ENCODE measurements at regions not wholly inside any gene's neighbourhood (a gene's known extent, or its start where the extent isn't known, plus 50 kb on each side); places are given as distances from the start of the nearest gene placed in this dataset.

GRCh38 chr16:86948046-86948445 is 369.1 kb downstream of the C16orf95 start:
- no peaks in the 10 kb centered on the region for H3K9me2 ChIP-seq (replicated peaks; ENCODE audit: insufficient read depth, low read length)
- TF ChIP-seq EZH2 (optimal IDR thresholded peaks at IDR 0.05; ENCODE audit: low read depth, low read length) (no peak), CTCF (IDR thresholded peaks at IDR 0.05; ENCODE audit: low read length) (no peak), EZH2phosphoT487 (IDR thresholded peaks at IDR 0.05; ENCODE audit: low read length) (no peak)
- no peaks in the 10 kb centered on the region for H4K20me1 ChIP-seq (ENCODE audit: insufficient read depth, low read length)
- no peaks in the 10 kb centered on the region for H3K4me1 ChIP-seq (ENCODE audit: low read length)
- H3K9me3 ChIP-seq (replicated peaks; ENCODE audit: insufficient read depth, low read length): no peaks in the 10 kb centered on the region
- DNase-seq: no peak
- peaks cover 22% of the 10 kb centered on the region for H3K27me3 ChIP-seq (replicated peaks; ENCODE audit: insufficient read depth, low read length)
- H3K9ac ChIP-seq (ENCODE audit: low read length): no peak overlapping the region
- no peak overlapping the region for H3K4me2 ChIP-seq (ENCODE audit: low read depth, low read length)
- H3F3A ChIP-seq (ENCODE audit: insufficient read depth, low read length): no peaks in the 10 kb centered on the region
- H3K79me2 ChIP-seq (ENCODE audit: low read length): no peaks in the 10 kb centered on the region
- no peaks in the 10 kb centered on the region for H3K36me3 ChIP-seq (replicated peaks; ENCODE audit: insufficient read depth, low read length)
- no peak overlapping the region for H2AFZ ChIP-seq (ENCODE audit: low read length)
- H3K4me3 ChIP-seq (ENCODE audit: low read length): no peak overlapping the region
- H3K27ac ChIP-seq (ENCODE audit: low read length): no peak overlapping the region

- Histone ChIP-seq H3K27ac (ENCODE audit: low read length) (no peak overlapping the region), H3K27me3 (replicated peaks; ENCODE audit: insufficient read depth, low read length) (peaks cover 22% of the 10 kb centered on the region), H3K36me3 (replicated peaks; ENCODE audit: insufficient read depth, low read length) (no peaks in the 10 kb centered on the region), H4K20me1 (ENCODE audit: insufficient read depth, low read length) (no peaks in the 10 kb centered on the region), H3K9me2 (replicated peaks; ENCODE audit: insufficient read depth, low read length) (no peaks in the 10 kb centered on the region), H3K4me1 (ENCODE audit: low read length) (no peaks in the 10 kb centered on the region), H2AFZ (ENCODE audit: low read length) (no peak overlapping the region), H3F3A (ENCODE audit: insufficient read depth, low read length) (no peaks in the 10 kb centered on the region), H3K9ac (ENCODE audit: low read length) (no peak overlapping the region), H3K4me3 (ENCODE audit: low read length) (no peak overlapping the region), H3K4me2 (ENCODE audit: low read depth, low read length) (no peak overlapping the region), H3K9me3 (replicated peaks; ENCODE audit: insufficient read depth, low read length) (no peaks in the 10 kb centered on the region), H3K79me2 (ENCODE audit: low read length) (no peaks in the 10 kb centered on the region)
- DNase-seq: no peak
- no peak for TF ChIP-seq EZH2 (optimal IDR thresholded peaks at IDR 0.05; ENCODE audit: low read depth, low read length)
- no peak for TF ChIP-seq CTCF (IDR thresholded peaks at IDR 0.05; ENCODE audit: low read length)
- no peak for TF ChIP-seq EZH2phosphoT487 (IDR thresholded peaks at IDR 0.05; ENCODE audit: low read length)
Observed at GRCh38 chr16:86949116-86949515, 368.1 kb downstream of the C16orf95 start.

GRCh38 chr16:86949630-86950029 is 367.6 kb downstream of the C16orf95 start:
- H2AFZ ChIP-seq (ENCODE audit: low read length): no peak overlapping the region
- H3K36me3 ChIP-seq (replicated peaks; ENCODE audit: insufficient read depth, low read length): no peaks in the 10 kb centered on the region
- H3K27ac ChIP-seq (ENCODE audit: low read length): no peak overlapping the region
- no peak overlapping the region for H3K9ac ChIP-seq (ENCODE audit: low read length)
- no peaks in the 10 kb centered on the region for H3K9me2 ChIP-seq (replicated peaks; ENCODE audit: insufficient read depth, low read length)
- H3K4me3 ChIP-seq (ENCODE audit: low read length): no peak overlapping the region
- no peak overlapping the region for H3K4me2 ChIP-seq (ENCODE audit: low read depth, low read length)
- H3K79me2 ChIP-seq (ENCODE audit: low read length): no peaks in the 10 kb centered on the region
- no peaks in the 10 kb centered on the region for H3F3A ChIP-seq (ENCODE audit: insufficient read depth, low read length)
- no peak for TF ChIP-seq EZH2 (optimal IDR thresholded peaks at IDR 0.05; ENCODE audit: low read depth, low read length)
- no peak for TF ChIP-seq EZH2phosphoT487 (IDR thresholded peaks at IDR 0.05; ENCODE audit: low read length)
- no peak for TF ChIP-seq CTCF (IDR thresholded peaks at IDR 0.05; ENCODE audit: low read length)
- no peaks in the 10 kb centered on the region for H3K4me1 ChIP-seq (ENCODE audit: low read length)
- H3K9me3 ChIP-seq (replicated peaks; ENCODE audit: insufficient read depth, low read length): no peaks in the 10 kb centered on the region
- no peaks in the 10 kb centered on the region for H4K20me1 ChIP-seq (ENCODE audit: insufficient read depth, low read length)
- DNase-seq: no peak
- peaks cover 20% of the 10 kb centered on the region for H3K27me3 ChIP-seq (replicated peaks; ENCODE audit: insufficient read depth, low read length)
